Fibroblast of lung (primary cell): ENCODE measurements at regions not wholly inside any gene's neighbourhood (a gene's known extent, or its start where the extent isn't known, plus 50 kb on each side); places are given as distances from the start of the nearest gene placed in this dataset.

Experiments used
- EZH2 ChIP-seq: IDR thresholded peaks from 2 replicates; pipeline ENCODE4 v1.5.1; 2012; ENCODE audit warnings: low read length, control low read depth, mild to moderate bottlenecking; ENCODE audit errors: missing control alignments
- TF ChIP-seq, protein P1 (sequence below), 2 donors: IDR thresholded peaks in 1 of 2; conservative IDR thresholded peaks in 1 of 2; 1 replicate in 1 of 2; 2 replicates in 1 of 2; pipeline ENCODE4 v1.5.1; 2011 to 2012; ENCODE audit warnings: low read length in 2 of 2, control low read depth in 1 of 2, inconsistent platforms in 1 of 2, low read depth in 1 of 2, mild to moderate bottlenecking in 1 of 2

DNA sequence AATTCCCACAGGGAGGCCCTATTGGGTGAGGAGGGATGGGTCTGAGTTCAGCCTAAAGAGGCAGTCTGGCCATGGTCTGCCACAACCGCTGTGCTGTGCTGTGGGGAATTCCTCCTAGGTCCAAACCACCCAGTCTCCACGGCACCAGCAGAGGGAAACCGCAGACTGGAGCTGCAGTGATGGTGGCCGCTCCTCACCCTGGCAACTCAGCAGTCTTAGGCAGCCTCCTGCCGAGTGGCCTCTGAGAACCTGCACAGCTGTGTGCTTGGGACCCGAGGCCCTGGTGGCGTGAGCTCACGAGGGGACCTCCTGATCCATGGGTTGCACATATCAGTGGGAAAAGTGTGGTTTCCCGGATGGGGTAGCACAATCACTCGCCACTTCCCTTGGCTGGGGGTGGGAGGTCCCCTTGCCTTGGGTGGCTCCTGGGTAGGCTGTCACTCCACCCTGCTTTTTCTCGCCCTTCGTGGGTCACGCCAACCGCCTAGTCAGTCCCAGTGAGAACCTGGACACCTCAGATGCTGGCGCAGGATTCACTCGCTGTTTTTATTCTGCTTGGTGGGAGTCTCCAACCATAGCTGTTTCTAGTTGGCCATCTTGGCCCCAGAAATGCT lies 242.2 kb downstream of the CDH26 start:
- TF ChIP-seq EZH2 = no peak
- TF ChIP-seq, protein P1, sequence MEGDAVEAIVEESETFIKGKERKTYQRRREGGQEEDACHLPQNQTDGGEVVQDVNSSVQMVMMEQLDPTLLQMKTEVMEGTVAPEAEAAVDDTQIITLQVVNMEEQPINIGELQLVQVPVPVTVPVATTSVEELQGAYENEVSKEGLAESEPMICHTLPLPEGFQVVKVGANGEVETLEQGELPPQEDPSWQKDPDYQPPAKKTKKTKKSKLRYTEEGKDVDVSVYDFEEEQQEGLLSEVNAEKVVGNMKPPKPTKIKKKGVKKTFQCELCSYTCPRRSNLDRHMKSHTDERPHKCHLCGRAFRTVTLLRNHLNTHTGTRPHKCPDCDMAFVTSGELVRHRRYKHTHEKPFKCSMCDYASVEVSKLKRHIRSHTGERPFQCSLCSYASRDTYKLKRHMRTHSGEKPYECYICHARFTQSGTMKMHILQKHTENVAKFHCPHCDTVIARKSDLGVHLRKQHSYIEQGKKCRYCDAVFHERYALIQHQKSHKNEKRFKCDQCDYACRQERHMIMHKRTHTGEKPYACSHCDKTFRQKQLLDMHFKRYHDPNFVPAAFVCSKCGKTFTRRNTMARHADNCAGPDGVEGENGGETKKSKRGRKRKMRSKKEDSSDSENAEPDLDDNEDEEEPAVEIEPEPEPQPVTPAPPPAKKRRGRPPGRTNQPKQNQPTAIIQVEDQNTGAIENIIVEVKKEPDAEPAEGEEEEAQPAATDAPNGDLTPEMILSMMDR (conservative IDR thresholded peaks at IDR 0.05 in 1 of 2, IDR thresholded peaks at IDR 0.05 in 1 of 2; ENCODE audit: low read depth in 1 of 2, low read length in 2 of 2) = no peak
